HUES48 (cell line): ENCODE measurements at regions not wholly inside any gene's neighbourhood (a gene's known extent, or its start where the extent isn't known, plus 50 kb on each side); places are given as distances from the start of the nearest gene placed in this dataset.
"Not testable (repeated sequence)": the region's sequence is repeated elsewhere in the genome, so short reads cannot be mapped to it uniquely, and the experiment has no call there.

Experiments
- H3K27ac ChIP-seq: one replicate; pipeline ENCODE4 v1.7.0; 2013; ENCODE audit warnings: low read depth, low read length, inconsistent platforms
- H3K27me3 ChIP-seq: 2 replicates; pipeline ENCODE4 v1.6.1; 2013; ENCODE audit warnings: mild to moderate bottlenecking, low read length; ENCODE audit not compliant: control insufficient read depth, insufficient read depth
- H3K36me3 ChIP-seq: 2 replicates; pipeline ENCODE4 v1.6.1; 2013; ENCODE audit warnings: low read length; ENCODE audit not compliant: control insufficient read depth, insufficient read depth
- H3K4me1 ChIP-seq: 2 replicates; pipeline ENCODE4 v1.6.1; 2013; ENCODE audit warnings: mild to moderate bottlenecking, low read length; ENCODE audit not compliant: control insufficient read depth, insufficient read depth
- H3K4me3 ChIP-seq: 2 replicates; pipeline ENCODE4 v1.5.1; 2013; ENCODE audit warnings: mild to moderate bottlenecking, low read depth, low read length
- H3K9ac ChIP-seq: 2 replicates; pipeline ENCODE4 v1.6.1; 2013; ENCODE audit warnings: mild to moderate bottlenecking, low read depth, low read length, moderate library complexity
- H3K9me3 ChIP-seq: 2 replicates; pipeline ENCODE4 v1.6.1; 2013; ENCODE audit warnings: low read length; ENCODE audit not compliant: control insufficient read depth, insufficient read depth

- no peaks in the 10 kb centered on the region for H3K36me3 ChIP-seq
- no peaks in the 10 kb centered on the region for H3K9me3 ChIP-seq
- H3K4me3 ChIP-seq, result no peak overlapping the region
These were observed 828.3 kb downstream of the PDCD6IP start for GRCh38 chr3:34626699-34627098.

GRCh38 chr3:34634939-34635338 is 836.5 kb downstream of the PDCD6IP start:
- Histone ChIP-seq H3K4me1 (peaks cover 3% of the 10 kb centered on the region), H3K27ac (no peak overlapping the region), H3K36me3 (no peaks in the 10 kb centered on the region), H3K27me3 (no peaks in the 10 kb centered on the region), H3K9me3 (no peaks in the 10 kb centered on the region), H3K9ac (no peak overlapping the region), H3K4me3 (no peak overlapping the region)

More at GRCh38 chr3:34626699-34627098, 828.3 kb downstream of the PDCD6IP start:
- no peak overlapping the region for H3K9ac ChIP-seq
- no peaks in the 10 kb centered on the region for H3K4me1 ChIP-seq
- H3K27ac ChIP-seq, result no peak overlapping the region
- no peaks in the 10 kb centered on the region for H3K27me3 ChIP-seq

GRCh38 chr3:34635352-34635850 is 837.0 kb downstream of the PDCD6IP start:
- no peak overlapping the region for H3K27ac ChIP-seq
- H3K4me3 ChIP-seq, result no peak overlapping the region
- no peaks in the 10 kb centered on the region for H3K9me3 ChIP-seq
- H3K9ac ChIP-seq, result no peak overlapping the region
- H3K36me3 ChIP-seq, result no peaks in the 10 kb centered on the region
- H3K27me3 ChIP-seq, result no peaks in the 10 kb centered on the region
- peaks cover 7% of the 10 kb centered on the region for H3K4me1 ChIP-seq

GRCh38 chr3:34646911-34647460 is 848.6 kb downstream of the PDCD6IP start:
- H3K9ac ChIP-seq, result no peak overlapping the region
- no peak overlapping the region for H3K27ac ChIP-seq
- H3K36me3 ChIP-seq, result no peaks in the 10 kb centered on the region
- no peak overlapping the region for H3K4me3 ChIP-seq
- no peaks in the 10 kb centered on the region for H3K27me3 ChIP-seq
- no peaks in the 10 kb centered on the region for H3K4me1 ChIP-seq
- H3K9me3 ChIP-seq, result peaks cover 3% of the 10 kb centered on the region; the same call in 1 of the 2 replicates

- Histone ChIP-seq H3K36me3 (no peaks in the 10 kb centered on the region), H3K4me3 (no peak overlapping the region), H3K9me3 (no peaks in the 10 kb centered on the region), H3K27ac (no peak overlapping the region), H3K4me1 (no peaks in the 10 kb centered on the region), H3K9ac (no peak overlapping the region), H3K27me3 (no peaks in the 10 kb centered on the region)
These were observed 851.7 kb downstream of the PDCD6IP start for GRCh38 chr3:34650131-34650530.

- Histone ChIP-seq H3K4me1 (no peaks in the 10 kb centered on the region), H3K36me3 (no peaks in the 10 kb centered on the region), H3K9ac (no peak overlapping the region), H3K27me3 (no peaks in the 10 kb centered on the region), H3K27ac (no peak overlapping the region), H3K4me3 (no peak overlapping the region), H3K9me3 (no peaks in the 10 kb centered on the region)
These were observed 870.5 kb downstream of the PDCD6IP start for GRCh38 chr3:34668915-34669314.

- no peaks in the 10 kb centered on the region for H3K9me3 ChIP-seq
- no peaks in the 10 kb centered on the region for H3K36me3 ChIP-seq
- H3K27ac ChIP-seq, result no peak overlapping the region
- H3K4me3 ChIP-seq, result no peak overlapping the region
- no peaks in the 10 kb centered on the region for H3K4me1 ChIP-seq
- H3K9ac ChIP-seq, result no peak overlapping the region
- H3K27me3 ChIP-seq, result no peaks in the 10 kb centered on the region
These were observed 871.1 kb downstream of the PDCD6IP start for GRCh38 chr3:34669490-34669889.

GRCh38 chr3:34675383-34676120 is 877.1 kb downstream of the PDCD6IP start:
- peaks cover 15% of the 10 kb centered on the region for H3K9me3 ChIP-seq
- no peaks in the 10 kb centered on the region for H3K27me3 ChIP-seq
- no peaks in the 10 kb centered on the region for H3K36me3 ChIP-seq
- H3K27ac ChIP-seq, result no peak overlapping the region
- H3K4me3 ChIP-seq, result no peak overlapping the region
- no peaks in the 10 kb centered on the region for H3K4me1 ChIP-seq
- no peak overlapping the region for H3K9ac ChIP-seq

GRCh38 chr3:34676436-34676835 is 878.0 kb downstream of the PDCD6IP start:
- H3K27ac ChIP-seq, result no peak overlapping the region

GRCh38 chr3:34678575-34678974 is 880.1 kb downstream of the PDCD6IP start:
- Histone ChIP-seq H3K36me3 (no peaks in the 10 kb centered on the region), H3K4me3 (no peak overlapping the region), H3K9me3 (peaks cover 25% of the 10 kb centered on the region), H3K4me1 (no peaks in the 10 kb centered on the region), H3K27me3 (no peaks in the 10 kb centered on the region), H3K27ac (no peak overlapping the region), H3K9ac (no peak overlapping the region)

More at GRCh38 chr3:34676436-34676835, 878.0 kb downstream of the PDCD6IP start:
- Histone ChIP-seq H3K9ac (no peak overlapping the region), H3K9me3 (peaks cover 22% of the 10 kb centered on the region), H3K27me3 (no peaks in the 10 kb centered on the region), H3K4me1 (no peaks in the 10 kb centered on the region), H3K36me3 (no peaks in the 10 kb centered on the region), H3K4me3 (no peak overlapping the region)

- not testable (repeated sequence) for H3K9ac ChIP-seq, H3K27ac ChIP-seq, H3K27me3 ChIP-seq, H3K36me3 ChIP-seq, H3K4me1 ChIP-seq, H3K4me3 ChIP-seq
- peaks cover 25% of the 10 kb centered on the region for H3K9me3 ChIP-seq
These were observed 880.6 kb downstream of the PDCD6IP start for GRCh38 chr3:34679055-34679454.
